NCI-H82 (cell line): ENCODE measurements at regions not wholly inside any gene's neighbourhood (a gene's known extent, or its start where the extent isn't known, plus 50 kb on each side); places are given as distances from the start of the nearest gene placed in this dataset.
"Not testable (repeated sequence)": the region's sequence is repeated elsewhere in the genome, so short reads cannot be mapped to it uniquely, and the experiment has no call there.

Experiments used
- DNase-seq: peaks from one replicate; lab custom pipeline; 2025; lab: John Stamatoyannopoulos, UW

DNA sequence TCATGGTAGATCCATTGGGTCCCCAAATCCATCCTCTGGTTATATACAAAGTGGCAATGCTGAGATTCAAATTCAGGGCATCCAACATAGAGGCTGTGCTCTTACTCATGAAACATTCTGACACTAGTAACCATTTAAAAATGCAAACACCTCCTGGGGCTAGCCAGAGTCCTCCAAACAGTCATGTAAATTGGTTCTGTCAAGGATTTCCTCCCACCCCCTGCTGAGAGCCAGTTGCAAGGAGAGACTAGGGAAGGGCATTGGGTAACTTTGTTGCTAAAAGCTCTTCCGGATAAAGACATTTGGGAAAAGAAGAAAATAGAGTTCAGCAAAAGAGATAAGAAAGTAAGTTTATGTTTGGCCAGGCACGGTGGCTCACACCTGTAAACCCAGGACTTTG lies 58.3 kb downstream of the ART5 start:
- DNase-seq: not testable (repeated sequence)

- not testable (repeated sequence) for DNase-seq
These were observed 60.4 kb downstream of the ART5 start for GRCh38 chr11:3581389-3581725.

DNA sequence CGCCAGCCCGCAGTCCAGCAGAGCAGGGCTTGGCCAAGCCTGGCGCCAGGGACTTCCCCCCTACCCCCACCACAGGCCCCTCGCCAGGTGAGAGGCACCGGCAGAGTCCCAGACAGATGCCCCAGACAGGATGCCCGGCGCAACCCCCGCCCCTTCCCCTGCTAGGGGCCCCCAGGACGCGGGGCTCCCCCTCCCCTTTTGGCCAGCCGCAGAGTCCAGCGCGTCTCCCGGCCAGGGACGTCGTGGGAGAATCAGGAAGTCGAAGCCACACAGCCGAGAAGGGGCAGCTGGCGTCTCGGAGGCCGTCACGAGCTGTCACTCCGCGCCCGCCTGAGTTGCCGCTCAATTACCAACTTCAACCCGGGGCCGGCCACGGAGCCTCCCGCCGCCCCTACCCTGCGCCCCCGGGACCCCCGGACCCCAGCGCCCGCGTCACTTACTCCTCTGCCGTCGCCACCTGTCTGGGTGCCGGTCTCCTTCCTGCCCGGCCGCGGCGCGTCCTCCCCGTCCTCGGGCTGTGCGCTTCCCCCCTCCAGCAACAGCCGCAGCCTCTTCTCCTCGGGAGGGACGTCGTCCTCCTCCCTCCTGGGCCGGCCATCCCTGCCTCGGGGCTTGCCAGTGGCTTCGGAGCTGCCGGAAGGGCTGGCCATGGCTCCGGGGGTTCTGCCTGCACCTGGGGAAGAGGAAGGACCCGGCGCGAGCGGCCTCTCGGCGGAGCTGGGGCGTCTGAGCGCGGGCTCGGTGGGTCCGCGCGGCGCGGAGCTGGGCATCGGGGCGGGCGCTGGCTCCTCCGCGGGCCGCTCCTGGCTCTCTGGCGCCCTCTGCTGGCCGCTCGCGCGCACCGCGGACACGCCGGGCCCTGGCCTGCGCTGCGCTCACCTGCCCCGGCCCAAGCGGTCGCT lies 61.1 kb downstream of the ART5 start:
- DNase-seq: peak; percentile 39

DNA sequence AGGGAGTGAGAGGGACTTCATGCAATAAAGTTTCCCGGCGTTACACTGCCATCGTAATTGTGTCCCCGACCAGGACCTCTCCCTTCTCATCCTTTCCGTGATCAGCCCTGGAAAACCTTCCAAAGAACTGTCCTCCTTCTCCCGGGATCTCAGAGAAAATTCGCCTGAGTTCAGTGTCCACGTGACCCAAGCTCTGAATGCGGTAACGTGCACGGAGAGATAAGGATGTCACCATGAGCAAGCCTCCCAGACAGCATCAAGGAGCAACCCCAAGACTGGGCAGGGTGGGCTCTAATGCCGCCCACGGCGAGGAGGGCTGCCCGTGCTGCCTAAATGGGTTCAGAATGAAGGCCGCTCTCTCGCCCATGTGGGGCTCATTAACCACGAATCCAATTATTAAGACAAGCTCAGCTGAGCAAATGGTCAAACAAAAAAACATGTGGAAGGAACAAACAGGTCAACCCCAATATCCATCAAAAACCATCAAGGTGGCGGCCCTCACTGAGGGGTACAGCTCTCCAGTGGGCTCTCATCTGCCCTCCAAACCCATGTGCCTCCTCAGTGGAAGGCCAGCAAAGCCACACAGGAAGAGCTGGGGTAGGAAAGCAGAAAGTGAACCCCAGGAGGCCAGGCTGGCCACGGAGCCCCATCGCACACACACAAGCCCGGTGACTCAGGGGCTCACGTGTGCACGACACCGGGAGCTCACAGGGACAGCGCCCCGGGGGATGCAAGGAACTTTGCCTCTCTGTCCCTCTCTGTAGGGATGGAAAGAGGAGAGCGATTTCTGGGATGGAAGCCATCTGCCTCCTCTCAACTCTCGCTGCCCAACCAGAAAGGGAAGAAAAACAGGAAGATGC lies 62.0 kb downstream of the ART5 start:
- DNase-seq: not testable (repeated sequence)

DNA sequence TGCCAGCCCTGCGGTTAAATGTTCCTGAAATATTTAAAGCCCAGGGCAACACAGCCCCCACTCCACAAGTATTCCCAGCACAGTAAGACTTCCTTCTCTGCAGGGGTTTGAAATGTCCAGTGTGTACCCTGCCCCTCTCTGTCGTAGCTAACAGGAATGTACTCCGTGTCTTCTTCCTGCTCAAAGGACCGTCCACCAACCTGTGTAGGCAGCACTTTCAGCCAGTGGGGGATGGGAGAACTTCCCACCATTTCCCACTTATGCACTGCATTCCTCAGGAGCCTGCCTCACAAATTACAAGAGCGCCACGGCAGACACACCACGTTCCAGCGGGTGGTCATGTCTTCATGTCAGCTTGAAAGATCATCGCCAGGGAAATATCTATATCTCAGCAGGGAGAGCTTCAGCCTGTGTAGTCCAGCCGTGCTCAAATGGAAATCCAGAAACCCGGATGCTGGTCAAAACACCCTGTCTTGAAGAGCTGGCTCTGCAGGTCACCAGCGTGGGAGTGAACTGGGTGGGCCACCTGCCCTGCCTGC lies 65.7 kb downstream of the ART5 start:
- DNase-seq: not testable (repeated sequence)

- DNase-seq: not testable (repeated sequence)
These were observed 68.7 kb downstream of the ART5 start for GRCh38 chr11:3572976-3573647.

GRCh38 chr11:3571752-3572151 lies 70.0 kb downstream of the ART5 start:
- not testable (repeated sequence) for DNase-seq

DNA sequence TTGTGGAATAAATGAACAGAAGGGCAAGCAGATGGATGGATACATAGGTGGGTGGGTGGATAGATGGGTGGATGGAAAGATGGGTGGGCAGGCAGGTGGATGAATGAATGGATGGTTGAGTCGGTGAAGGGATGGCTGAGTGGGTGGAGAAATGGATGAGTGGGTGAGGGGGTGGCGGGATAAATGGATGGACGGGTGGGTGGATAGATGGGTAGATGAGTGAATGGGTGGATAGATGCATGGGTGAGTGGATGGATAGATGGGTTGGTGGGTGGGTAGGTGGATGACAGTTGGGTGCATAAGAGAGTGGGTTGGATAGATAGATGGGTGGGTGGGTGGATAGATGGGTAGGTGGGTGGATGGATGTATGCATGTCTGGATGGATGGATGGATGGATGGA lies 76.0 kb downstream of the ART5 start:
- not testable (repeated sequence) for DNase-seq

DNA sequence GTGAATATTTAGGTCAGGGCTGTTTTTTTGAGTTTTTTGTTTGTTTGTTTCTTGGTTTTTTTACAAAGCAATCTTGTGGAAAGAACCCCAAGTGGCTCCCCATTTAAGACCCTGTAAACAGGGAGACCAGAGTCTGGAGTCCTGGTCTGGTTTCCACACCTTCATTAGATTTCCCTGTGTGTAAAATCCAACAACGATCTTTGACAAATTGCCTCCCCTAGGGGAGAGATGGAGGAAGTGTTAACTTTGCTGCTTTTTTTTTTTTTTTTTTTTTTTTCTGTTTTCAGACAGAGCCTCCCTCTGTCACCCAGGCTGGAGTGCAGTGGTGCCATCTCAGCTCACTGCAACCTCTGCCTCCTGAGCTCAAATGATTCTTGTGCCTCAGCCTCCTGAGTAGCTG lies 77.4 kb downstream of the ART5 start:
- DNase-seq: not testable (repeated sequence)

DNA sequence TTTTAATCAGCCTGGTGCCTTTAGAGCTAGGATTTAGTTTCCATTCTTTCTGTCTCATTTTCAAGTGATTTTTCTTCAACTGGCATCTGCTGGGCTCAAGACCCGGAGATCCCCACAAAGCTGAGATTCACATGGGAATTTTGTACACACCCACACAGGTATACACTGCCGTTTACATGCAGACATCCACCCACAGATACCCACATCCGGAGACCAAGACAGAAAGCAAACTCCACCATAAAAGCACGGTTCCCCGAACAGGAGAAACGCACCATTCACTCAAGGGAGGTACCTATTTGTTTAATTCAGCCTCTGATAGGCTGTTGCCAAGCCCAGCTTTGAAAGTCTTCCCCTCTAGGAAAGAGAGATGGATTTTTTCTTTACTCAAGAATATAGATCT lies 87.2 kb downstream of the ART5 start:
- DNase-seq: not testable (repeated sequence)

DNA sequence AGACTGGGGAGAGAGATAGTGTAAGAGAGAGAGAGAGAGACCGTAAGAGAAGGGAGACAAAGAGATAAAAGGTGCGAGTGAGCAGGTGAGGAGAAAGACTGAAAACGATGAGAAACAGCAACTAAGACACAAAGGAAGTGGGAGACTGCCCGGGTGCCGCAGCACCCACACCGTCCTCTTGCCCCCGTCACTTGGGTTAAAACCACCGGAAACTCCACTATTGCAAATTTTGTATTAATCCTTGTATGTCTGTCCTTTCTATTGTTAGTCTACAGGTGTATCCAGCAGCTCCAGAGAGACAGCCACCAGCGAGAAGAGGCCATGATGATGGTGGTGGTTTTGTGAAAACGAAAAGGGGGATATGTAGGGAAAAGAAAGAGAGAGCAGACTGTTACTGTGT lies 96.8 kb downstream of the ART5 start:
- DNase-seq: not testable (repeated sequence)

GRCh38 chr11:3538220-3538619 lies 103.6 kb downstream of the ART5 start:
- not testable (repeated sequence) for DNase-seq

GRCh38 chr11:3537254-3537653 lies 104.5 kb downstream of the ART5 start:
- not testable (repeated sequence) for DNase-seq

- DNase-seq: not testable (repeated sequence)
These were observed 108.8 kb downstream of the ART5 start for GRCh38 chr11:3532958-3533357.

- DNase-seq: not testable (repeated sequence)
These were observed 110.5 kb downstream of the ART5 start for GRCh38 chr11:3531280-3531679.

GRCh38 chr11:3523567-3523966 lies 118.2 kb downstream of the ART5 start:
- DNase-seq: not testable (repeated sequence)

DNA sequence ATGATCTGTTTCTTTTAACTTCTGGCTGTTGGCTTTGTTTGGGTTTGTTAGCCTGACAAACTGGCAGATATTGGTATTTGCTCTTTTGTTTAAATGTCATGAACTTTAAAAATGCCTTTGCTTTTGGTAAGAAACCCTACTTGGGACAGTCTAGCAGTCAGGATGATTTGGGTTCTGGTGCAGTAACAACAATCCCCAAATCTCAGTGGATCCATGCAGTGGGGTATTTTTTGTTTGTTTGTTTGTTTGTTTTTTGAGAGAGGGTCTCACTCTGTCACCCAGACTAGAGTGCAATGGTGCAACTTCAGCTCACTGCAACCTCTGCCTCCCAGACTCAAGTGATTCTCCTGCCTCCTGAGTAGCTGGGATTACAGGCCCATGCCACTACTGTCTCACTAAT lies 120.9 kb downstream of the ART5 start:
- DNase-seq: not testable (repeated sequence)

- not testable (repeated sequence) for DNase-seq
These were observed 122.0 kb downstream of the ART5 start for GRCh38 chr11:3519841-3520240.

DNA sequence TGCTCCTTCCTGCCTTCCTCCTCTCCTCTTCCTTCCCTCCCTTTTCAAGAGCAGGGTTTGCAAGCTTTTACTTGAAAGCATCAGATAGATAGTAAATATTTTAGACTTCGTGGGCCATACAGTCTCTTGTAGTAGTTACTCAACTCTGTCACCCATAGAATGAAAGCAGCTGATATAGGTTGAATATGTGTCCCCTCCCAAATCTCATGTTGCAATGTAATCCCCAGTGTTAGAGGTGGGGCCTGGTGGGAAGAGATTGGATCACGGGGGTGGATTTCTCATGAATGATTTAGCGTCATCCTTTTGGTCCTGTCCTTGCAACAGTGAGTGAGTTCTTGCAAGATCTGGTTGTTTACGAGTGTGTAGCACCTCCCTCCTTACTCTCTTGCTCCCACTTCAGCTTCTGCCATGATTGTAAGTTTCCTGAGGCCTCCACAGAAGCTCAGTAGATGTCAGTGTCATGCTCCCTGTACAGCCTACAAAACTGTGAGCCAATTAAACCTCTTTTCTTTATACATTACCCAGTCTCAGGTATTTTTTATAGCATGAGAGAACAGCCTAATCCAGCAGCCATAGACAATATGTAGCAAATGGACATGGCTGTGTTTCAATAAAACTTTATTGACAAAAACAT lies 124.7 kb downstream of the ART5 start:
- not testable (repeated sequence) for DNase-seq

DNA sequence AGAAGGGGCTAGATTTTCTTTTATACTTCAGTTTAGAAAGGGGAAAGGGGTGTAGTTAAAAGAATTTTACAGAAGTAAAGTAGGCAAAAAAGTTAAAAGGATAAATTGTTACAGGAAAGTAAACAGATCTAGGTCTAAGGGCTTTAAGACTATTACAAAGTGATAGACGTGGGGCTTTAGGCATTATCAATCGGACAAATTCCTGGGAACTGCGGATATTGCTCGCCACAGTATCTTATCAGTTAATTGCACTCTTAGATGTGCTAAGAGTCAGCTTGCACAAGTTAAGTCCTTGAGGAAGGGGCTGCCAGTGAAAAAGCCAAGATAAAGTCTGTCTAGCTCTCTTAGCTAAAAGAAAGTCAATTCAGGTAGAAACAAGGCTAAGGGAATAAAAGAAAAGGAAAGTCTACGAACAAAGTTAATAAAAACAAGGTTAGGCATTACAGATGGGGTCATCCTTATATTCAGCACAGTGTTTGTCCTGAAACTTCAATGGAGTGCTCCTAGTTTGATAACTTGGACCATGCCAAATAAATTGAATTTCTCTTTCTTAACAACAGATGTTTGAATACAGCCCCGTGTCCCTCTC lies 125.4 kb downstream of the ART5 start:
- not testable (repeated sequence) for DNase-seq
